Hindlimb muscle (tissue), 1 donor: ENCODE measurements at regions not wholly inside any gene's neighbourhood (a gene's known extent, or its start where the extent isn't known, plus 50 kb on each side); places are given as distances from the start of the nearest gene placed in this dataset.
"Not testable (repeated sequence)": the region's sequence is repeated elsewhere in the genome, so short reads cannot be mapped to it uniquely, and the experiment has no call there.

Experiments
- DNase-seq: peaks from one replicate; pipeline ENCODE4 v3.0.0-alpha.2; 2013

DNA sequence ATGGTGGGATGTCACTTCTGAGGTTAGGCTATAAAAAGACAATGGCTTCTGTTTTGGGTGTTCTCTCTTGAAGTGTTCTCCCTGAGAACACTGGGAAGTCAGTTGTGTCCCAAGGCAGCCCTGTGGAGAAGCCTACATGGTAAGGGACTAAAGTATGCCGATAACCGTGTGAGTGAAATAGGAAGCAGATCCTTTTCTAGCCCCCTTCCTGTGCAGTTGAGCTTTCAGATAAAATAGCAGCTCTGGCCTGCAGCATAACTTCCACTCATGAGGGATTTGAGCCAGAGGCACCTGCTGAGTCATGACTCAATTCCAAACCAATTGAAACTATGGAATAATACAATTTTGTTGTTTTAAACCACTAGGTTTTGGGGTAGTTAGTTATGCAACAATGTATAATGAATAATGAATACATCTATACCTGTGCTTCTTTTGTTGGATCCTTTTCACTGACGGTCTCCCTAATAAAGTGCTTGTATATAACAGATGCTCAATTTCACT, 241.6 kb downstream of the TFAP2B start:
- no peak for DNase-seq

DNA sequence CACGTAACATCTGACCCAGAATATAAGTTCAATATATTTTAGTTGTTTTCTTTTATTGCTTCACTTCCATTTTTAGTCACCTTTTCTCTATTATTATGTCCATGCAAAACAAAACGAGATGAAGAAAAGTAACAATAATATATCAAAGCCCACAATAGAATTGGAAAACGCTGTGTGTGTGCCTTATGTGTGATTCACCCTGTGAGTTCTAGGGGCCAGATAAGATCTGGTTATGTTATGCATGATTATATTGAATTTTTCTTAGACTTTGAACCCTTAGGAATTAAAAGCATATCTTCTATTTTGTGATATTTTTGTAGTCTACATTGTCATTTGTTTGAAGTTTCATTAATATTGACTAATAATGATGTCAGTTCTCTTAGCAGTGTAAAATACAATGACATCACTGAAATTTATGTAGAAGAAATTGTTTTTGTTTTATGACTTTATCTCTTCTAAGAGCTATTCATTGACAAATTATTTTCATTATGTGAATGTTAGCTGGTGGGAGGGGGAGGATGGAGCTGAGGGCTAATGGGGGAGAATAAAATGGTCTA, 243.6 kb downstream of the TFAP2B start:
- no peak for DNase-seq

DNA sequence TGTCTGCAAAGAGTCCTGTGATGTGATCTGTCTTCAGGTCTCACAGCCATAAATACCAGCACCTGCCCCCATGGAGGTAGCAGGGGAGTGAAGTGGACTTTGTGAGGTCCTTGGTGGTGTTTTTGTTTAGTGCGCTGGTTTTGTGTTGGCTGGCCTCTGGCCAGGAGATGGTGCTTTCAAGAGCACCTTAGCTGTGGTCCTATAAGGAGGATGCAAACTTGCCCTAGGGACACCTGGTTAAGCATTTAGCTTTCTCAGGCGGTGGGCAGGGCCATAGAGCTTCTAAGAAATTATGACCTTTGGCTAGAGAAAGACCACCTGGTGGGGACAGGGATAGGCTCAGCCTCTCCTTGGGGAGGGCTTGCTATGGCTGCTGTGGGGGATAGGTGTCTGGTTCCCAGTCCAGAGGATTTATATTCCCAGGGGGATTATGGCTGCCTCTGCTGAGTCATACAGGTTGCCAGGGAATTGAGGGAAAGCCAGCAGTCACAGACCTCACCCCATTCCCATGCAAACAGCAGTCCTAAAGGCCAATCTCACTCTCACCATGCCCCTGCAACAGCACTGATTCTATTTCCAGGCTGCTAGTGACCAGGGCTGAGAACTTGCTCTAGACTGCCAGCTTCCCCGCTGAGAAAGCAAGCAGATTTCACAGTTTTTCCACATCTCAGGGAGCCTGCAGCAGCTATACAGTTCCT, 259.3 kb downstream of the TFAP2B start:
- DNase-seq = no peak

DNA sequence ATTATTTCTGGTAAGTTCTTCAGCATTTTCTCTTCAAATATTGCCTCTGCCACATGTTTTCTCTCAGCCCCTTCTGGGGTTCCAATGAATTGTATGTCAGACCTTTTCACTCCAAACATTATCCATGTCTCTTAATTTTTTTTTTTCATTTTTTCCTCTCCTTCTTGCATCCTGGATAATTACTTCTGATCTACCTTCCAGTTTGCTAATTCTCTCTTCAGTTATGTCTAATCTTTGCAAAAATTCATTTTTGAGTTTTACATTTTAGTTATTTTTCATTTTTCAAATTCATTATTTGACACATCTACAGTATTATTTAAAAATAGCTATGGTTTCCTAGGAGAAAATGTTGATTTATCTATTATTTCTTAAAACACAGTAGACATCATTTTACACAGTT, 271.7 kb downstream of the TFAP2B start:
- DNase-seq = no peak

DNA sequence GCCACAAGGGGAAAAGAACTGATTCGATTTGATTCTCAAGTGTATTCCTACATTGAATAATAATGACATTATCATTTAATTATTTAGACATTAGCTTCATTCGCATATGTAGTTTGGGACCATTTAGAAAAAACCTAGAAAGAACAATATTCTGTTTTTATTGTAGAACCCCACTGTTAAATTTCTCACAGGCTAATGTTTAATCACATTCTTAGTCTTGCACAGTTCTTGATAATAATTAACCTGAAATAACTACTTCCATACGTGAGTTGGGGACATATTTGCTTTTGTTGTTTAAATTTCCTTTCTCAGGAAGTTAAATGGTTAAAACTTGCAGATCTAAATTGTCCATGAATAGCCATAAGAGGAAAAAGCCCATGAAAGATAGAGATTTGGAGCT, 275.2 kb downstream of the TFAP2B start:
- DNase-seq = no peak

DNA sequence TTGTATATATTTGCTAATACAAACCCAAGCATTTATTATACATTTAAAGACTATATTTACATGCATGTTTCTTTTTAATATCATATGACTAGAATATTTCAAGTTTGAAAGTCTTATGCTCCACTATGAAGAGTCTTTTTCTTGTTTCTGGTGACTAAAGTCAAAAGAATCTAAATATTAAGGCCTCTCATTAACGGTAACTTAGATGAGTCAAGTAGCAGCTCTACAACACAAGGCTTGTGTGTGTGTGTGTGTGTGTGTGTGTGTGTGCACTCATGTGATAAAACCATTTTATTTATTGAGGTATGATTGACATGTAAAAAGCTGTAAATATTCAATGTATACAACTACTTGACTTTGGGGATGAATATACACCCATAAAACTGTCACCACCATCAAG, 275.6 kb downstream of the TFAP2B start:
- no peak for DNase-seq

DNA sequence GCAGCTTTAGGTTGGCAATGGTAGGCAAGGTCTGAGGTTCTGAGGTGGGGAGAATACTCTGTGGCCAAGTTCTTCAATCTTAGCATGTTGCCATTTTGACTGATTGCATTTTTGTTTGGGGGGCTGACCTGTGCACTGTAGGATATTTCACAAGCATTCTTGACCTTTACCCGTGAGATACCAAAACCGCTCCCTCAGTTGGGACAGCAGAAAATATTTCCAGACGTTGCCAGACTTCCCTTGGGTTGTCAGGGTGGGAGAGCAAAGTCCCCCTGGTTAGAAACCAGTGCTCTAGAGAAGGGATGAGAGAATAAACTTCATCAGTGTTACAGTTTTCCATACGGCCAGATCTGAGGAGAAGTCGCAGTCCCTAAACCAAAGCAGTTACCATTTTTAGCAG, 279.6 kb downstream of the TFAP2B start:
- DNase-seq = no peak

DNA sequence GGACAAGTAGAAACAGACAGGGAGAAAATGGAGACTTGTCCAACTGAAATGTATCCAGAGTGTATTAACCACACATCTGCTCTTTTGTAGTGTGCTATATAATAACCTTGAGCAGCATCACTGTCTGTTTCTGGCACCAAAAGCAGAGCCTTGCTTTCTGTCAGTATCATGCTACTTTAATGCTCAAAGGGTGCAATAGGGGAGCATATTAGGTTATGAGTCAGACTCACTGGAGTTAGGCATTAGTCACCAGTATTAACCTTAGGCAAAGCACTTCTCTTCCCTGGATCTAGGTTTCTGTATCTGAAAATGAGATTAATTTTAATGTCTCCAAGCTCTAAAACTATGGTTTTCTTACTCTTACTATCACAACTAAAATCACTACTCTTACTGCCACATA, 280.1 kb downstream of the TFAP2B start:
- DNase-seq = no peak

DNA sequence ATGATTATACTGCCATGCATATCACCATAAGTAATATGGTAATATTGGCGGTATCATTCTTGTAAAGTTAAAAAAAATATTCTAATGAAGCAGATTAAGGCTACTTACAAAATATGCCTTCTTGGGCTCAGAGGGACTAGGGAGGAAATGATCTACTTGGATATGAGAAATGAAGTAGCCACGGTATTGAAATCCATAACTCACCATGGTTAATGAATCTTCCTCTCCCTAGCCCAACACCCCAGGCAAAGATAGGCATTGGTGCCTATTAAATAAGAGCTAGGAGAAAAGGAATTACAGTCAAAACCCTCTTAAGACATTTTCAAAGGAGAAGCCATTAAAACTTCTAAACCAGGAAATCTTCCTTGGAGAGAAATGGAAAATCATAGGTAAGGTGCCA, 280.5 kb downstream of the TFAP2B start:
- DNase-seq = no peak

DNA sequence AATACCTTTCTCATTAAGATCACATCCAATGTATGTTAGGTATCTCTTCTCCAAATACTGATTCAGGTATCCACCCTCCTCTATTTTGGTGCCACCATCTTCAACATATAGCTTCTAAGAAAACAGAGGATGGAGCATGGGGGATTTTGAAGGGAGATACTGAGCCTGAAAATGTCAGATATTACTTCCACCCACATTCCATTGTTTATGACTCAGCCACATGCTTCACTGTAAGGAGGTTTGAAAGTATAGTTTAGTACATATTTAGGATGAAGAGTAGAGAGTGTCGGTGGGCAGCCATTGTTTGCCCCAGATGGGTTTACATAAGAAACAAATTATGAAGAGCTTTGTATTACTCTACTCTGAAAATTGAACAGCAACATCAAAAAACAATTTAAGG, 286.7 kb downstream of the TFAP2B start:
- no peak for DNase-seq

DNA sequence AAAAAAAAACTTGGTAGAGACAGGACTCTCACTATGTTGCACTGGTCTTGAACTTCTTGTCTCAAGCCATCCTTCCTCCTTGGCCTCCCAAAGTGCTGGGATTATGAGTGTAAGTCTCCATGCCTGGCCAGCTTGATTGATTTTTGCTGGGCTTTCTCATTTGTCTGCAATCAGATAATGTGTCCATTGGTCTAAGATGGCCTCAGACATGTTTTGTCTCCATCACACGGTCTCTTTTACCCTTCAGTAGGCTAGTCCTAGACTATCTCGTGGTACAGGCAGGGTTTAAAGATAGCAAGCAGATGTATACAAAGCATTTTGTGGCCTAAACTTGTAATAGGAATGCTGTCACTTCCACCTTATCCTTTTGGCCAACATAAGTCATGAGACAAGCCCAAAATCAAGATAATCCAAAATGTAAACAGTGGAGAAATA, 289.1 kb downstream of the TFAP2B start:
- DNase-seq = no peak

DNA sequence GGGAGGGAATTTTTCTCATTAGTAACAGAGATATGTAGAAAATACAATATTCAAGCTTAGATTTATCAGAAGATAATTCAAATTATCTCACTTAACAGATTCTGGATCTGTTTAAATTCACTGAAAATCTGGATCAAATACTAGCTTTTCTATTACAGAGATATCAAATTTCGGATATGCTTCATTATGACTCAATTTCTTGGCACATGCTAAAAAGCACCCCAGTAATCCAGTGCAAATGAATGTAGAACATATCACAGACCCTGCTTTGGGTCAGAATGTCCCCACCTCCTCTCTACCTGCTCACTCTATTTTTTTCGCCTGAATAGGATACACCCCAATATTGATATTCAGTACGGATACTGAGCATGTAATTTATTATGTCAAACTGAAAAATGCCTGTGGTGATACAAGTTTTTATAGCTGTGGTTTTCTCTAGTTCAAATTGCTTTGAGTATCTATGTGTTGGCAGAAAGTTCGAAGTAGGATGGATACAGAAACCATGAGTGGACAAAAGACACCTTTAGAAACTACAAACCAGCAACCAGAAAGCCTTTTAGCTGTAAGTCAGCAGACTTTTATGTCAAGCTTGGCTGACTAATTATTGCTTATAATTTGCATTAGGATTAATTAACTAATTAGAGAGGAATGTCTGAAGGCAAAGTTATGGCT, 290.0 kb downstream of the TFAP2B start:
- no peak for DNase-seq

DNA sequence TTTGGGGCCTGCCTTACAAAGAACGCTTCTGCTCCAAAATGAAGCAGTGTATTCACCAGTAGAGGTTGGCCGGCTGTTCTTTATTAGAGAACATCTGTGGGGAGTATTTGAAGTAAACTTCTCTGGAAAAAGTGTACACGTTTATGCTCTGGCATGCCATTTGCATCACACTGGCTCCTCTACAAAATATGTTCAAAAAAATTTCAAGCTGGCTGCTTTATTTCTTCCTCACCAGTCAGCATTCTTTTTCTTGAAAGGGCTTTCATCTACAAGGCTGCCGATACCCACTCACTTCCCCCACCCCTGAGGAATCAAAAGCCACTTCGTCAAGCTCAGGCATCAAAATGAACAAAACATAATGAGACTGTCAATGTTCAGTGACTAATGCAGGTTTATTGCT, 294.1 kb downstream of the TFAP2B start:
- DNase-seq = no peak

DNA sequence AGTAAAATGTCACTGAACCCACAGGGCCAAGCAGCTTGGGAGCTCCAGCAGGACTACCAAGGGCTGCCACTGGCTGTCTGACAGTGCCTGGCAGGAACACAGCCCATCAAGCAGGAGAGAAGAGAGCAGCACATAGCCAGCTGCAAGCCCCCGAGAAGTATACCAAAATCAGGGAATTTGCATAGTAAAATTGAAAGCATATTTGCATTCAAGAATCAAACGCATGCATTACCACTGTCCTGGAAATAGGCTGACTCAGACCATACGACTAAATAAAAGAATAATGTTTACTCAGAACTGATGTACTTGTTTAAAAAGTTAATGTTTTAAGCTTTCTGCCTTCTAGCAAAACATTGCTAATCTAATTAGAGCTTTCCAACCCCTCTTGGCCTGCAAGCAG, 298.1 kb downstream of the TFAP2B start:
- no peak for DNase-seq

DNA sequence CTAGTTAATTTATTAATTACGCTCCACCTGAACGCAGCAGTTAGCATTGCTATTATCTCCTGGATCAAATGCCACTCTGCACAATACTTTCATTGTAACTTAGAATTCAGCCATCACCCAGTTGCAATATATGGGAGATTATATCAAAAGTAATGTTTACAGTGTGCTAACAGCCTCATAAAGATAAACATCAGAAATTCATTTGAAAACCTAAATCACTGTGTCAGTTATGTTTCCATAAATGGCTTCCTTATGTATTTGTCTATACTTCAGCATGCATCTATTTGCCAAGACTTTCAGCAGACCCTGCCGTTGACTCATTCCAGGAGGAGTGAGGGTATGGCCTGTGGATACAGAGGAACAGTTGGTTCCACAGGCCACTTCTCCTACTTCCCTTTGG, 300.1 kb downstream of the TFAP2B start:
- no peak for DNase-seq

DNA sequence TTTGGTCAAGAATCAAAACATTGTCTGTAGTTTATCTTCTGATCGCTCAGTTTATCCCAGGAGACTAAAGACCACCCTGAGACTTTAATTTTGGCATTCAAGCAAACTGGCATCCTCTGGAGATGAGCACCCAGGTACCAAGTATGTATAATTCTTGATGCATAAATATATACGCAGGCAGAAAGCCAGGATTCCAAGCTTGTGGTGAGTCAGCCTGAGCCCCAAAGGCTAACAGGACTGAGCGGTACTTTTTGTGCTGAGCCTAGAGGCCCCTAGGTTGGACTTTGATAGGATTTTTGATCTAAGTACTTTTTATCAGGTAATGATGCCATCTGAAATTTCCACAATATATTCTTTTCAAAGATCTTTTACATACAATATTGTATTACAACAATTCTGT, 301.3 kb downstream of the TFAP2B start:
- DNase-seq = no peak

DNA sequence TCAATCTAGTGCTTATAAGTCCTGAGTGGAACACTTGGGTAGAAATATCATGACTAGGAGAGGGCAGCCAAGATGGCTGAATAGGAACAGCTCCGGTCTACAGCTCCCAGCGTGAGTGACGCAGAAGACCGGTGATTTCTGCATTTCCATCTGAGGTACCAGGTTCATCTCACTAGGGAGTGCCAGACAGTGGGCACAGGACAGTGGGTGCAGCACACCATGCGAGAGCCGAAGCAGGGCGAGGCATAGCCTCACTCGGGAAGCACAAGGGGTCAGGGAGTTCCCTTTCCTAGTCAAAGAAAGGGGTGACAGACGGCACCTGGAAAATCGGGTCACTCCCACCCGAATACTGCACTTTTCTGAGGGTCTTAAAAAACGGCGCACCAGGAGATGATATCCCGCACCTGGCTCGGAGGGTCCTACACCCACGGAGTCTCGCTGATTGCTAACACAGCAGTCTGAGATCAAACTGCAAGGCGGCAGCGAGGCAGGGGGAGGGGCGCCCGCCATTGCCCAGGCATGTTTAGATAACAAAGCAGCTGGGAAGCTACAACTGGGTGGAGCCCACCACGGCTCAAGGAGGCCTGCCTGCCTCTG, 302.8 kb downstream of the TFAP2B start:
- DNase-seq = not testable (repeated sequence)

DNA sequence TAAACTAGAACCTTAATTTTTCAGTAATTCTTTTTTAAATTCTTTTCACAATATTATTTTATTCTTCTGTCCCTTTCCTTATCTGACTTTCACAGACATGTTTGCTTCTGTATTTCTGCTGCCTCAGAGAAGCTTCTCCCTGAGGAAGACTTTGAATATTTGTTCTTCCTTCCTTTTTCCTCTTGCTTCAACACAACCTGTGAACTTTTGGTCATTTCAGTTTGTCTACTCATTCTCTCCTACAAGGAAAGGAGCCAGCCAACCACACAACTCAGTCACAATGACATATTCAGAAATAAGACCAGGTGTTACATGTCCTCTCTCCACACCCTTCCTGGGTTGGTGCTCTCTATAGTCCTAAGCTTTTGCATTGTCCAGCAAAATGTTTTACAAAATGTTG, 310.4 kb downstream of the TFAP2B start:
- no peak for DNase-seq

DNA sequence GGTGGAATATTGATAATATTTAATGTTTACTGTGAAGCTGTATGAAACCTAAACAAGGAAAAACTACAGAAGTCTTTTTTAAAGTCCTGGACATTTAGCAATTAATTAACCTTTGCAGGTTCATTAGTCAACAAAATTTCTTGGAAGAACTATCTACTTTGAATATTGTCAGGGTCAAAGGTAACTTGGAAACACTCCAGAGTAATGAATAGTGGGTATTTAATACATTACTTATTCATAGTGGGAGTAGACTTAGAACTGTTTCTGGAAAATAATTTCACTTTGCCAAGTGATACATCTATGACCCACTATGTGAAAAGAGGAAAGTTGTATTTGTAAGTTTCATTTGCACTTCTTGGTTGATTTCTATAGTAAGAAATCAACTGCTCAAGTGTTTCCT, 319.1 kb downstream of the TFAP2B start:
- no peak for DNase-seq

DNA sequence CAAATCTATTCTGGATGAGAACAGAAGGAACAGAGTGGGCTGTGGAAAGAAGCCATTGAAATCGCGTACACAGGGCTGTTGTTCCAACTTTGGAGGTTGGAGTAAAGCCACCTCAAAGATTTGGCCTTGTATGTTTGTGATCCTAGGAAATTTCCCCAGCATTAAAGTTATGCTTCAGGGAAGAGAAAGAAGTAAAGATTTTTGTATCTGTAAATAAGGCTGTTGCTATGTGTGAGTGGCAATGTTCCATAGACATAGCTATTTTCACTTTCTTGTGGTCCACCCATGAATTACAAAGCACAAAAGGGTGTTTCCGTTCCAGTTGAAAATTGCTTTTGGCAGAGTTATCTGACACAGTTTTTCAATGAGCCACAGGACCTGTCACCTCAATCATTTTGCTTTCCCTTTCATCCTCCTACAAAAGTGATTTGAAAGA, 321.3 kb downstream of the TFAP2B start:
- DNase-seq = peak; percentile 47

DNA sequence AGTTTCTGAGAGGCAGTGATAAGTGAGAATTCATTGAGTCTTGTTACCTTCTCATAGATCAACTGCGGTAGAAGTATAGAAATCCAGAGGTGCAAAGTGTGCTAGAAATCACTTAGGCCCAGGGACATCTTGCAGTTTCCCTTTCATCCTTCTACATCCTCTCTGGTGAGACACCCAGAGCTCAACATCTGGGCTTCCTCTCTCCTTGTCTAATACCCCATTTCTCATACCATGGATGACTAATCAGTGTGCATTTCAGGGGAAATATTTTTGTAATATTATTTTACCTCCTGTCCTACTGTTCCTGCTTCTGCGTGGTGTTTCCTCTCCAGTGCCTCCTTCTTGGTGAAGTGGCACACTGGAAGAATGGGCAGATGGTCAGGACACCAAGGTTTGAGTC, 322.4 kb downstream of the TFAP2B start:
- no peak for DNase-seq

DNA sequence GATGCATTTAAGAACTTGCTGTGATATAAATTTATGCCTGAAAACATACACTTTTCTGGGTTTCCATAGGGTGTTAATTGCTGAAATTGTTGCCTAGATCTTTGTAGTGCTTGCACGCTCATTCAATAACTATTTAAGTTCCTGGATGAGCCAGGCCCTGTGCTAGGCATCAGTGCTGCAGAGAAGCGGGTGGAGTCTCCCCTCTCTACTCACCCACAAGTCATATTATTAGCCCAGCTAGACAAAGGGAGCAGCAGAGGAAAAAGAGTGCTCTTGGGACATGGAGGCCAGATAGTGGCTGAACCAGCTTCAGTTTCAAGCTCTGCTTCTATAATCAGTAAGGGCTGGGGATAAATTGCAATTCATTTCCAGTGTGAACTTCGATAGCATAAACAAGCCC, 329.1 kb downstream of the TFAP2B start:
- DNase-seq = no peak

DNA sequence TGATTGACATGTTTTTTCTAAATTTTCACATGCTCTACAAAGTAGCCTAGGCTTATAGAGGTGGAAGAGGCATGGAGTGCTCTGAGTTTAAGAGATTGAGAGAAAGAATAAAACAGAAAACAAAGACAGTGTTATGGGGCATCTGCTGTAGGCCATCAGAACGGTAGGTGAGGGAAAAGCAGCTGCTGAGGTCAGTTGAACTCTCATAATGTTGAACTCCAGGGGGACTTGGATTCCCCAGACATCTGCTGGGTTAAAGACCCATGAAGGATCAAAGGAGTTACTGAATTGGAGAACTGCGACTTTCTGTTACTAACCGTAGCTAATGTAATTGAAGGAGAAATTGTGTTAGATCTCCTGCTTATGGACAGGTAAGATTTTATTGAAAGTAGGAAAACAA, 333.9 kb downstream of the TFAP2B start:
- no peak for DNase-seq

DNA sequence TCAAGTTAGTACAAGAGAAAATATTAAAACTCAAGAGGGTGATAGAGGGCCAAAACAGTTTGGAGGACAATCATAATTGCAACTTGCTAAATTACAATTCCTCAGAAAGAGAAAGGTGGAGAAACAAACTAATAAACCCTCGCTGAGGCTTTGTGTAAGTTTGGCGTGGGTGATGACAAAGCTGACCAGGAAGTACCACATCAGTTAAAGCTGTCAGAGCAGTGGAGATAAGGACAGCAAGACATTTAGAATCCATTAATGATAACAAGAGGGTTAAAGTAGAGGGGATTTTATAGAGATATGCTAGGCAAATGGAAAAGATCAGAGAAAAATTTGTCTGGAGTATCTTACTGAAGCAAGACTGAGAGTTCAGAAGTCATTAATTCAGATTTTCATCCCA, 334.4 kb downstream of the TFAP2B start:
- DNase-seq = no peak
